MM.1S (cell line): ENCODE measurements at regions not wholly inside any gene's neighbourhood (a gene's known extent, or its start where the extent isn't known, plus 50 kb on each side); places are given as distances from the start of the nearest gene placed in this dataset.

Experiments used
- DNase-seq: peaks from one replicate; pipeline ENCODE4 v3.0.0-alpha.2; 2015
- H2AFZ ChIP-seq: fragments of 300-600 bp; sonication (generic); 2 replicates; pipeline ENCODE4 v1.6.0; 2016; ENCODE audit warnings: antibody characterized with exemption, low read length
- H3F3A ChIP-seq: fragments of 300-600 bp; sonication (generic); 2 replicates; pipeline ENCODE4 v1.6.1; 2016; ENCODE audit warnings: mild to moderate bottlenecking, antibody characterized with exemption, low read length, moderate library complexity, mixed read lengths; ENCODE audit not compliant: insufficient read depth
- H3K27ac ChIP-seq: fragments of 300-600 bp; sonication (generic); 2 replicates; pipeline ENCODE4 v1.5.1; 2016; ENCODE audit warnings: mild to moderate bottlenecking, low read length
- H3K27me3 ChIP-seq: fragments of 300-600 bp; sonication (generic); replicated peaks from 2 replicates; pipeline ENCODE4 v1.6.0; 2016; ENCODE audit warnings: low read length; ENCODE audit not compliant: insufficient read depth
- H3K36me3 ChIP-seq: fragments of 300-600 bp; sonication (generic); replicated peaks from 2 replicates; pipeline ENCODE4 v1.6.1; 2016; ENCODE audit warnings: mild to moderate bottlenecking, low read length, mixed read lengths; ENCODE audit not compliant: insufficient read depth
- H3K4me1 ChIP-seq: fragments of 300-600 bp; sonication (generic); 2 replicates; pipeline ENCODE4 v1.6.1; 2016; ENCODE audit warnings: low read length, mixed read lengths
- H3K4me2 ChIP-seq: fragments of 300-600 bp; sonication (generic); 2 replicates; pipeline ENCODE4 v1.6.0; 2016; ENCODE audit warnings: low read depth, low read length
- H3K4me3 ChIP-seq: fragments of 300-600 bp; sonication (generic); 2 replicates; pipeline ENCODE4 v1.5.1; 2016; ENCODE audit warnings: low read length, mixed read lengths
- H3K79me2 ChIP-seq: fragments of 300-600 bp; sonication (generic); 2 replicates; pipeline ENCODE4 v1.6.1; 2016; ENCODE audit warnings: mixed run types, low read length, mixed read lengths
- H3K9ac ChIP-seq: fragments of 300-600 bp; sonication (generic); 2 replicates; pipeline ENCODE4 v1.6.1; 2016; ENCODE audit warnings: low read length, mixed read lengths
- H3K9me2 ChIP-seq: fragments of 300-600 bp; sonication (generic); replicated peaks from 2 replicates; pipeline ENCODE4 v1.6.1; 2016; ENCODE audit warnings: mild to moderate bottlenecking, low read length, mixed read lengths; ENCODE audit not compliant: insufficient read depth
- H3K9me3 ChIP-seq: fragments of 300-600 bp; sonication (generic); replicated peaks from 2 replicates; pipeline ENCODE4 v1.6.1; 2016; ENCODE audit warnings: mild to moderate bottlenecking, low read length, mixed read lengths; ENCODE audit not compliant: insufficient read depth
- H4K20me1 ChIP-seq: fragments of 300-600 bp; sonication (generic); 2 replicates; pipeline ENCODE4 v1.6.1; 2016; ENCODE audit warnings: mild to moderate bottlenecking, low read length, moderate library complexity, mixed read lengths; ENCODE audit not compliant: insufficient read depth
- CTCF ChIP-seq: fragments of 300-600 bp; sonication (generic); IDR thresholded peaks from 2 replicates; pipeline ENCODE4 v1.5.1; 2016; ENCODE audit warnings: antibody characterized with exemption, low read length, mixed read lengths
- EZH2 ChIP-seq: fragments of 300-600 bp; sonication (generic); optimal IDR thresholded peaks from 2 replicates; pipeline ENCODE3; 2017; ENCODE audit warnings: low read depth, mild to moderate bottlenecking, antibody characterized with exemption, low read length, mixed read lengths
- EZH2phosphoT487 ChIP-seq: fragments of 300-600 bp; sonication (generic); IDR thresholded peaks from 2 replicates; pipeline ENCODE4 v1.6.1; 2018; ENCODE audit warnings: antibody characterized with exemption, low read length

GRCh38 chr21:26637201-26637745 lies 64.2 kb upstream of the CYYR1 start:
- H3K27me3 ChIP-seq, result no peaks in the 10 kb centered on the region
- H3K9me3 ChIP-seq, result no peaks in the 10 kb centered on the region
- TF ChIP-seq CTCF (no peak), EZH2phosphoT487 (no peak), EZH2 (no peak)
- no peak overlapping the region for H2AFZ ChIP-seq
- no peaks in the 10 kb centered on the region for H3K36me3 ChIP-seq
- H3K9ac ChIP-seq, result no peak overlapping the region
- H3K4me2 ChIP-seq, result no peak overlapping the region
- H4K20me1 ChIP-seq, result no peaks in the 10 kb centered on the region
- H3K27ac ChIP-seq, result no peak overlapping the region
- no peak overlapping the region for H3K4me3 ChIP-seq
- H3K79me2 ChIP-seq, result no peaks in the 10 kb centered on the region
- H3F3A ChIP-seq, result no peaks in the 10 kb centered on the region
- no peaks in the 10 kb centered on the region for H3K9me2 ChIP-seq
- no peaks in the 10 kb centered on the region for H3K4me1 ChIP-seq
- DNase-seq, result no peak

GRCh38 chr21:26635681-26636080 lies 62.6 kb upstream of the CYYR1 start:
- no peaks in the 10 kb centered on the region for H3K9me3 ChIP-seq
- no peak for TF ChIP-seq EZH2
- no peak for TF ChIP-seq CTCF
- TF ChIP-seq EZH2phosphoT487, result no peak
- H3K9ac ChIP-seq, result no peak overlapping the region

GRCh38 chr21:26632691-26633090 lies 59.6 kb upstream of the CYYR1 start:
- H2AFZ ChIP-seq, result no peak overlapping the region
- H4K20me1 ChIP-seq, result no peaks in the 10 kb centered on the region
- H3K4me2 ChIP-seq, result no peak overlapping the region
- H3K27ac ChIP-seq, result no peak overlapping the region
- H3K4me1 ChIP-seq, result no peaks in the 10 kb centered on the region
- no peaks in the 10 kb centered on the region for H3K9me2 ChIP-seq
- H3K9ac ChIP-seq, result no peak overlapping the region
- TF ChIP-seq EZH2phosphoT487 (no peak), EZH2 (no peak), CTCF (no peak)
- no peaks in the 10 kb centered on the region for H3F3A ChIP-seq
- no peak overlapping the region for H3K4me3 ChIP-seq
- no peaks in the 10 kb centered on the region for H3K36me3 ChIP-seq
- no peak for DNase-seq
- H3K9me3 ChIP-seq, result no peaks in the 10 kb centered on the region
- no peaks in the 10 kb centered on the region for H3K27me3 ChIP-seq
- no peaks in the 10 kb centered on the region for H3K79me2 ChIP-seq

More at GRCh38 chr21:26635681-26636080, 62.6 kb upstream of the CYYR1 start:
- H3K4me1 ChIP-seq, result no peaks in the 10 kb centered on the region
- no peak for DNase-seq
- H3K27ac ChIP-seq, result no peak overlapping the region
- H3K4me3 ChIP-seq, result no peak overlapping the region
- no peaks in the 10 kb centered on the region for H3K36me3 ChIP-seq
- H3K4me2 ChIP-seq, result no peak overlapping the region
- no peaks in the 10 kb centered on the region for H3K79me2 ChIP-seq
- H3K27me3 ChIP-seq, result no peaks in the 10 kb centered on the region
- H3K9me2 ChIP-seq, result no peaks in the 10 kb centered on the region
- no peak overlapping the region for H2AFZ ChIP-seq
- no peaks in the 10 kb centered on the region for H3F3A ChIP-seq
- H4K20me1 ChIP-seq, result no peaks in the 10 kb centered on the region
